Endodermal cell (in vitro differentiated cells): ENCODE measurements at regions not wholly inside any gene's neighbourhood (a gene's known extent, or its start where the extent isn't known, plus 50 kb on each side); places are given as distances from the start of the nearest gene placed in this dataset.

ENCODE experiments used
- DNase-seq: peaks from one replicate; pipeline ENCODE4 v3.0.0-alpha.2; 2017
- H3K27ac ChIP-seq: 2 replicates; pipeline ENCODE4 v1.5.1; 2013; ENCODE audit warnings: mild to moderate bottlenecking, low read depth, low read length, moderate library complexity
- H3K27me3 ChIP-seq: 2 replicates; pipeline ENCODE4 v1.6.1; 2013; ENCODE audit warnings: mild to moderate bottlenecking, low read length, moderate library complexity; ENCODE audit not compliant: insufficient read depth, control insufficient read depth, poor library complexity, severe bottlenecking
- H3K36me3 ChIP-seq: 2 replicates; pipeline ENCODE4 v1.7.0; 2013; ENCODE audit warnings: mild to moderate bottlenecking, low read length, moderate library complexity; ENCODE audit not compliant: control insufficient read depth, insufficient read depth
- H3K4me1 ChIP-seq: one replicate; pipeline ENCODE4 v1.7.0; 2013; ENCODE audit warnings: low read length; ENCODE audit not compliant: control insufficient read depth, insufficient read depth
- H3K4me3 ChIP-seq: 2 replicates; pipeline ENCODE4 v1.5.1; 2013; ENCODE audit warnings: mild to moderate bottlenecking, low read length, moderate library complexity
- H3K9ac ChIP-seq: 2 replicates; pipeline ENCODE4 v1.6.1; 2013; ENCODE audit warnings: mild to moderate bottlenecking, low read length, moderate library complexity; ENCODE audit not compliant: poor library complexity, severe bottlenecking; ENCODE audit errors: extremely low read depth
- H3K9me3 ChIP-seq: 2 replicates; pipeline ENCODE4 v1.6.1; 2013; ENCODE audit warnings: mild to moderate bottlenecking, low read length, moderate library complexity; ENCODE audit not compliant: control insufficient read depth
- H3K27ac Mint-ChIP-seq: 2 replicates; pipeline ENCODE4 v1.8.0; 2020; ENCODE audit warnings: mixed read lengths
- H3K27me3 Mint-ChIP-seq: 2 replicates; pipeline ENCODE4 v1.8.0; 2021; ENCODE audit warnings: mild to moderate bottlenecking, mixed read lengths; ENCODE audit not compliant: insufficient read depth
- H3K36me3 Mint-ChIP-seq: 2 replicates; pipeline ENCODE4 v1.8.0; 2020; ENCODE audit warnings: low read depth, mixed read lengths
- H3K4me1 Mint-ChIP-seq: 2 replicates; pipeline ENCODE4 v1.8.0; 2020; ENCODE audit warnings: mixed read lengths
- H3K4me3 Mint-ChIP-seq: 2 replicates; pipeline ENCODE4 v1.8.0; 2020; ENCODE audit warnings: mild to moderate bottlenecking, moderate library complexity, mixed read lengths
- H3K9me3 Mint-ChIP-seq: 2 replicates; pipeline ENCODE4 v1.8.0; 2020; ENCODE audit warnings: mild to moderate bottlenecking, mixed read lengths
- WGBS, 2 experiments: methylation state at CpG; one replicate each; pipeline versions ENCODE4 v1.1.5 to v1.1.7; 2013; ENCODE audit warnings: missing lambda C conversion rate in 2 of 2, mixed read lengths in 1 of 2; ENCODE audit not compliant: insufficient coverage in 1 of 2, insufficient read length in 1 of 2; 5-methylcytosine and 5-hydroxymethylcytosine counted together
- TF ChIP-seq, protein P1 (sequence below): fragments of 200-600 bp; sonication (generic); conservative IDR thresholded peaks from 2 replicates; pipeline ENCODE4 v1.5.0; 2021; ENCODE audit warnings: antibody characterized with exemption, mild to moderate bottlenecking

DNA sequence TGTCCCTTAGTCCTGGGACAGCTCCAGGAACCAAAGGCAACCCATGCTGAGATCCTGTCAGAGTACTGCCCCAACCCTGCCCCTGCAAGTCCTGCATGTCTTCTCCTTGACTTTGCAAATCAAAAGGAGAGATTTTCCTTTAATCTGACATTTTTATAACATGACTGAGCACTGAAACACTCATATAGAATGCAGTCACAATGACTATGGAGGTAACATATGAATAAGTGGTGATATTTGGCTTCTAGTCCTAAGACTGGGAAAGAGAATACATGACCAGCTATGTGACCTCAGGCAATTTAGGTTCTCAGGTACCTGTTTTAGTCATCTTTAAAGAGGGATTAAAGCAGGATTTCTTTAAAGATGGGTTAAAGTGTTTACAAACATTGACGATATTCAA, 941.6 kb upstream of the CDH8 start:
- H3K36me3 ChIP-seq: no peaks in the 10 kb centered on the region
- WGBS, 2 experiments: 100% methylated on average over 1 of the region's 1 CpG
- TF ChIP-seq, protein P1, sequence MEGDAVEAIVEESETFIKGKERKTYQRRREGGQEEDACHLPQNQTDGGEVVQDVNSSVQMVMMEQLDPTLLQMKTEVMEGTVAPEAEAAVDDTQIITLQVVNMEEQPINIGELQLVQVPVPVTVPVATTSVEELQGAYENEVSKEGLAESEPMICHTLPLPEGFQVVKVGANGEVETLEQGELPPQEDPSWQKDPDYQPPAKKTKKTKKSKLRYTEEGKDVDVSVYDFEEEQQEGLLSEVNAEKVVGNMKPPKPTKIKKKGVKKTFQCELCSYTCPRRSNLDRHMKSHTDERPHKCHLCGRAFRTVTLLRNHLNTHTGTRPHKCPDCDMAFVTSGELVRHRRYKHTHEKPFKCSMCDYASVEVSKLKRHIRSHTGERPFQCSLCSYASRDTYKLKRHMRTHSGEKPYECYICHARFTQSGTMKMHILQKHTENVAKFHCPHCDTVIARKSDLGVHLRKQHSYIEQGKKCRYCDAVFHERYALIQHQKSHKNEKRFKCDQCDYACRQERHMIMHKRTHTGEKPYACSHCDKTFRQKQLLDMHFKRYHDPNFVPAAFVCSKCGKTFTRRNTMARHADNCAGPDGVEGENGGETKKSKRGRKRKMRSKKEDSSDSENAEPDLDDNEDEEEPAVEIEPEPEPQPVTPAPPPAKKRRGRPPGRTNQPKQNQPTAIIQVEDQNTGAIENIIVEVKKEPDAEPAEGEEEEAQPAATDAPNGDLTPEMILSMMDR: no peak
- H3K27ac ChIP-seq: no peak overlapping the region
- no peaks in the 10 kb centered on the region for H3K27me3 ChIP-seq
- no peak for DNase-seq
- no peak overlapping the region for H3K9ac ChIP-seq
- Mint-ChIP-seq H3K9me3 (no peaks in the 10 kb centered on the region), H3K36me3 (no peaks in the 10 kb centered on the region), H3K4me3 (no peak overlapping the region), H3K4me1 (no peaks in the 10 kb centered on the region), H3K27ac (no peak overlapping the region), H3K27me3 (no peaks in the 10 kb centered on the region)
- H3K4me1 ChIP-seq: no peaks in the 10 kb centered on the region
- H3K9me3 ChIP-seq: no peaks in the 10 kb centered on the region
- H3K4me3 ChIP-seq: no peak overlapping the region

DNA sequence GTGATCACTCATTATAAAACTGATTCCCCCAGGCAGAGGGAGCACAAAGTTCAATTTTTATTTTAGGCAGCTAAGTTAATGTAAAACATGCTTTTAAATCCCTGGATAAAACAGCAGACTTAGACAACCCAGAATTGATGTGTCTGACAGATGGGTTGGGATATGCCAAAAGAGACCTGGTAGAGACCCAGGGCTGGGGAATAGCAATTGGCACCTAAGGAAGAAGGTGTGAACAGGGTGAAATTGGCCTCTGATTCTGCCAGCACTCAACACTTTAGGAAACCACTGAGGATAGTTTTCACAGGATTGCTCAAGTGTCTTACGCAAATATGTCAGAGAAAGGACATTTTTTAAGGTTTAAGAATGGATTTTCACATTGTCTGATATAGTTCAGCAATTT, 938.2 kb upstream of the CDH8 start:
- WGBS, 2 experiments: 83 to 96% methylated on average over 1 of the region's 1 CpG
- TF ChIP-seq, protein P1: no peak
- no peak for DNase-seq
- Histone ChIP-seq H3K9ac (no peak overlapping the region), H3K36me3 (no peaks in the 10 kb centered on the region), H3K4me3 (no peak overlapping the region), H3K4me1 (no peaks in the 10 kb centered on the region), H3K27me3 (no peaks in the 10 kb centered on the region), H3K27ac (no peak overlapping the region), H3K9me3 (no peaks in the 10 kb centered on the region)
- Mint-ChIP-seq H3K27me3 (no peaks in the 10 kb centered on the region), H3K36me3 (no peaks in the 10 kb centered on the region), H3K4me3 (no peak overlapping the region), H3K27ac (no peak overlapping the region), H3K9me3 (no peaks in the 10 kb centered on the region), H3K4me1 (no peaks in the 10 kb centered on the region)

DNA sequence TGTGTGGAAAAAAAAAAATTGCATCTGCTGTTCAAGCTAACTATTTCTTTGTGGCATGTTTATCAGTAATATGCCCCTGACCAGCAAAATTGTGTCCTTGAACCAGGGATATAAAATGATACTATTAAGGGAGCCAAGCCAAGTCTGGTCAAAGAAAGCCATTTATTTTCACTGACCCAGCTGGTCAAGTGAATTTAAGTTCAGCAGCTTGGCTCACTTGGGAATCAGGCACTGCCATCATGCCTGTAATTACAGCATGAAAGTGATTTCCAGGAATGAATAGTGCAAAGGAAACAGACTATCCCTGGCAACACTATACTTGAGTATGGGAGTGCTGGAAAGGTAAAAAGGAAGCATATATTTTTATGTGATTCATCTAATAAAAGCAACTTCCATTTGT, 934.6 kb upstream of the CDH8 start:
- Histone ChIP-seq H3K27ac (no peak overlapping the region), H3K27me3 (no peaks in the 10 kb centered on the region), H3K9me3 (peaks cover 3% of the 10 kb centered on the region), H3K36me3 (no peaks in the 10 kb centered on the region), H3K9ac (no peak overlapping the region), H3K4me1 (no peaks in the 10 kb centered on the region), H3K4me3 (no peak overlapping the region)
- Mint-ChIP-seq H3K27me3 (no peaks in the 10 kb centered on the region), H3K4me3 (no peak overlapping the region), H3K36me3 (no peaks in the 10 kb centered on the region), H3K4me1 (no peaks in the 10 kb centered on the region), H3K27ac (no peak overlapping the region), H3K9me3 (peaks cover 2% of the 10 kb centered on the region)
- TF ChIP-seq, protein P1: no peak
- DNase-seq: no peak
